Renal cortex interstitium (tissue), 11 donors: ENCODE measurements at regions not wholly inside any gene's neighbourhood (a gene's known extent, or its start where the extent isn't known, plus 50 kb on each side); places are given as distances from the start of the nearest gene placed in this dataset.

Source experiments
- DNase-seq, 11 donors: peaks; one replicate each; pipeline ENCODE4 v3.0.0-alpha.2; 2013; ENCODE audit warnings: low read depth in 9 of 11, low spot score in 4 of 11; ENCODE audit errors: extremely low read depth in 1 of 11

GRCh38 chr5:158140120-158140731 lies 281.3 kb upstream of the CLINT1 start:
- DNase-seq, result no peak

- no peak for DNase-seq
Measured at GRCh38 chr5:158139161-158139560, 280.2 kb upstream of the CLINT1 start.

- DNase-seq, result no peak
Measured at GRCh38 chr5:158135682-158136179, 276.8 kb upstream of the CLINT1 start.

GRCh38 chr5:158133369-158133768 lies 274.4 kb upstream of the CLINT1 start:
- no peak for DNase-seq

- no peak for DNase-seq
Measured at GRCh38 chr5:158127536-158127935, 268.6 kb upstream of the CLINT1 start.

- no peak for DNase-seq
Measured at GRCh38 chr5:158126442-158127405, 267.8 kb upstream of the CLINT1 start.

GRCh38 chr5:158124606-158125316 lies 265.8 kb upstream of the CLINT1 start:
- no peak for DNase-seq

GRCh38 chr5:158123595-158123994 lies 264.6 kb upstream of the CLINT1 start:
- DNase-seq, result no peak

- DNase-seq, result no peak
Measured at GRCh38 chr5:158121678-158122077, 262.7 kb upstream of the CLINT1 start.

GRCh38 chr5:158120760-158121159 lies 261.8 kb upstream of the CLINT1 start:
- DNase-seq, result no peak

- DNase-seq, result peak in 2 of 11 donors; percentile 25 to 27
Measured at GRCh38 chr5:158119961-158120723, 261.2 kb upstream of the CLINT1 start.

- DNase-seq, result no peak
Measured at GRCh38 chr5:158117467-158118160, 258.7 kb upstream of the CLINT1 start.

GRCh38 chr5:158116965-158117364 lies 258.0 kb upstream of the CLINT1 start:
- no peak for DNase-seq

- DNase-seq, result no peak
Measured at GRCh38 chr5:158115468-158115867, 256.5 kb upstream of the CLINT1 start.

GRCh38 chr5:158108177-158108576 lies 249.2 kb upstream of the CLINT1 start:
- DNase-seq, result no peak

GRCh38 chr5:158100373-158100888 lies 241.5 kb upstream of the CLINT1 start:
- no peak for DNase-seq

- DNase-seq, result no peak
Measured at GRCh38 chr5:158099571-158100105, 240.7 kb upstream of the CLINT1 start.

- no peak for DNase-seq
Measured at GRCh38 chr5:158096835-158097234, 237.9 kb upstream of the CLINT1 start.
